ENCODE measurements at regions not wholly inside any gene's neighbourhood (a gene's known extent, or its start where the extent isn't known, plus 50 kb on each side); places are given as distances from the start of the nearest gene placed in this dataset.

GRCh38 chr3:117927825-117928224, 1106.8 kb downstream of the IGSF11 start:
- TF ChIP-seq EZH2 (IDR thresholded peaks at IDR 0.05; ENCODE audit: low read length, unreplicated experiment) (no peak), CTCF (conservative IDR thresholded peaks at IDR 0.05; ENCODE audit: low read depth, low read length) (no peak)

Data from PC-3 (cell line).